Caco-2 (cell line): ENCODE measurements at regions not wholly inside any gene's neighbourhood (a gene's known extent, or its start where the extent isn't known, plus 50 kb on each side); places are given as distances from the start of the nearest gene placed in this dataset.

Source experiments
- BruUV-seq: library from RNA; stranded (reverse); fragments of 400-500 nt; replicated peaks from 2 replicates; lab custom pipeline; 2021; lab: Mats Ljungman, UMichigan
- CTCF ChIA-PET: fragments of 300-600 bp; sonication (Branson Sonifier 250); formaldehyde crosslinking; loops from one replicate; lab custom pipeline; 2022; ENCODE audit warnings: antibody characterized with exemption; lab: Charles Lee
- POLR2A ChIA-PET: fragments of 300-600 bp; sonication (Branson Sonifier 250); formaldehyde crosslinking; loops from one replicate; lab custom pipeline; 2022; ENCODE audit warnings: antibody characterized with exemption; lab: Charles Lee
- DNase-seq, 2 experiments: peaks; one replicate each; pipeline versions ENCODE4 v3.0.0 to v3.0.0-alpha.2; 2020 to 2022
- H3K27me3 ChIP-seq: replicated peaks from 2 replicates; pipeline ENCODE4 v1.6.0; 2011; ENCODE audit warnings: low read length; ENCODE audit not compliant: control insufficient read depth, insufficient read depth
- H3K36me3 ChIP-seq: 2 replicates; pipeline ENCODE4 v1.5.1; 2011; ENCODE audit warnings: low read length; ENCODE audit not compliant: control insufficient read depth, insufficient read depth
- H3K4me1 ChIP-seq: fragments of 250-450 bp; sonication (Bioruptor Pico); 2 replicates; pipeline ENCODE4 v1.5.1; 2020; ENCODE audit warnings: mild to moderate bottlenecking
- H3K4me3 ChIP-seq: 2 replicates; pipeline ENCODE4 v1.5.1; 2011; ENCODE audit warnings: low read depth, mild to moderate bottlenecking, control low read depth, low read length
- H3K9me3 ChIP-seq: fragments of 250-450 bp; sonication (Bioruptor Pico); 2 replicates; pipeline ENCODE4 v1.5.1; 2020; ENCODE audit warnings: mild to moderate bottlenecking, moderate library complexity
- H3K27ac Mint-ChIP-seq: one replicate; pipeline ENCODE4 v1.8.0; 2022; ENCODE audit warnings: mixed read lengths; ENCODE audit not compliant: unreplicated experiment
- H3K27me3 Mint-ChIP-seq: one replicate; pipeline ENCODE4 v1.8.0; 2022; ENCODE audit warnings: mixed read lengths; ENCODE audit not compliant: insufficient read depth, unreplicated experiment
- H3K36me3 Mint-ChIP-seq: one replicate; pipeline ENCODE4 v1.8.0; 2022; ENCODE audit warnings: mild to moderate bottlenecking, mixed read lengths; ENCODE audit not compliant: insufficient read depth, unreplicated experiment
- H3K4me1 Mint-ChIP-seq: one replicate; pipeline ENCODE4 v1.8.0; 2022; ENCODE audit warnings: low read depth, mixed read lengths; ENCODE audit not compliant: unreplicated experiment
- H3K4me3 Mint-ChIP-seq: one replicate; pipeline ENCODE4 v1.8.0; 2022; ENCODE audit warnings: mild to moderate bottlenecking, moderate library complexity, mixed read lengths; ENCODE audit not compliant: unreplicated experiment
- H3K9me3 Mint-ChIP-seq: one replicate; pipeline ENCODE4 v1.8.0; 2022; ENCODE audit warnings: mixed read lengths; ENCODE audit not compliant: unreplicated experiment
- intact Hi-C: fragments of 100-400 bp; cut with micrococcal nuclease; formaldehyde crosslinking; loops from one replicate; pipeline ENCODE4 v1.10.0; 2022; ENCODE audit not compliant: unreplicated experiment
- TF ChIP-seq, protein P1 (sequence below), 2 experiments: fragments of 200-600 bp in 1 of 2; IDR thresholded peaks; 1 replicate in 1 of 2; 2 replicates in 1 of 2; pipeline versions ENCODE4 v1.5.1 to v1.8.0; 2011 to 2022; ENCODE audit warnings: antibody characterized with exemption in 1 of 2, control low read depth in 1 of 2, inconsistent platforms in 1 of 2, low read depth in 1 of 2, low read length in 1 of 2, mild to moderate bottlenecking in 1 of 2, moderate library complexity in 1 of 2; ENCODE audit not compliant: insufficient read depth in 1 of 2, severe bottlenecking in 1 of 2, unreplicated experiment in 1 of 2

DNA sequence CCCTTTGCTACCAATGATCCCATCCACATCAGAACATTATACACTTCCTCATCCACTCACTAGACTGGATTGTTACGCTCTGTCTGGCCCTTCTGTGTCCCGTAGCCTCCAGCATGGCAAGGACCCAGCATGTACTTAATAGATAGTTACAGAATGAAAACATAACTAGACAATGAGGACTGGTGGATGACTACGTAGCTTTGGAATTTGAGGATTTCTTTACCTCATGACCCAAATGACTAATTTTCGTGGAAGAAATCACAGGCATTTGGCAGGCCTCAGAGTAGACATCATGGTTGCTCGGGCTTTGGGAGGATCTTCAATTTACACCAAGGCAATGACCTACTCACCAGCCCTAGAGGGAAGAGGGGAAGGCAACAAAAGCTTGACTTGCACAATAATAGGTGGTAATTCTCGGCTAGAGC is 299.8 kb downstream of the TLE1 start:
- no peak overlapping the region for H3K4me3 Mint-ChIP-seq
- H3K9me3 Mint-ChIP-seq = no peaks in the 10 kb centered on the region
- Histone ChIP-seq H3K27me3 (no peaks in the 10 kb centered on the region), H3K9me3 (no peaks in the 10 kb centered on the region), H3K4me1 (0 out of 2 replicates have a peak, but pooled peaks cover 5% of the 10 kb centered on the region), H3K4me3 (no peak overlapping the region), H3K36me3 (no peaks in the 10 kb centered on the region)
- no peaks in the 10 kb centered on the region for H3K27me3 Mint-ChIP-seq
- POLR2A ChIA-PET = no interaction called here
- no peak for DNase-seq
- H3K36me3 Mint-ChIP-seq = no peaks in the 10 kb centered on the region
- intact Hi-C loops = no loop called here
- TF ChIP-seq, protein P1, sequence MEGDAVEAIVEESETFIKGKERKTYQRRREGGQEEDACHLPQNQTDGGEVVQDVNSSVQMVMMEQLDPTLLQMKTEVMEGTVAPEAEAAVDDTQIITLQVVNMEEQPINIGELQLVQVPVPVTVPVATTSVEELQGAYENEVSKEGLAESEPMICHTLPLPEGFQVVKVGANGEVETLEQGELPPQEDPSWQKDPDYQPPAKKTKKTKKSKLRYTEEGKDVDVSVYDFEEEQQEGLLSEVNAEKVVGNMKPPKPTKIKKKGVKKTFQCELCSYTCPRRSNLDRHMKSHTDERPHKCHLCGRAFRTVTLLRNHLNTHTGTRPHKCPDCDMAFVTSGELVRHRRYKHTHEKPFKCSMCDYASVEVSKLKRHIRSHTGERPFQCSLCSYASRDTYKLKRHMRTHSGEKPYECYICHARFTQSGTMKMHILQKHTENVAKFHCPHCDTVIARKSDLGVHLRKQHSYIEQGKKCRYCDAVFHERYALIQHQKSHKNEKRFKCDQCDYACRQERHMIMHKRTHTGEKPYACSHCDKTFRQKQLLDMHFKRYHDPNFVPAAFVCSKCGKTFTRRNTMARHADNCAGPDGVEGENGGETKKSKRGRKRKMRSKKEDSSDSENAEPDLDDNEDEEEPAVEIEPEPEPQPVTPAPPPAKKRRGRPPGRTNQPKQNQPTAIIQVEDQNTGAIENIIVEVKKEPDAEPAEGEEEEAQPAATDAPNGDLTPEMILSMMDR (IDR thresholded peaks at IDR 0.05; ENCODE audit: insufficient read depth in 1 of 2, low read depth in 1 of 2, low read length in 1 of 2, severe bottlenecking in 1 of 2, unreplicated experiment in 1 of 2) = no peak
- peaks cover 19% of the 10 kb centered on the region for H3K4me1 Mint-ChIP-seq
- no TSS peak for BruUV-seq
- CTCF ChIA-PET = no interaction called here
- H3K27ac Mint-ChIP-seq = peak overlapping the region; percentile 48

DNA sequence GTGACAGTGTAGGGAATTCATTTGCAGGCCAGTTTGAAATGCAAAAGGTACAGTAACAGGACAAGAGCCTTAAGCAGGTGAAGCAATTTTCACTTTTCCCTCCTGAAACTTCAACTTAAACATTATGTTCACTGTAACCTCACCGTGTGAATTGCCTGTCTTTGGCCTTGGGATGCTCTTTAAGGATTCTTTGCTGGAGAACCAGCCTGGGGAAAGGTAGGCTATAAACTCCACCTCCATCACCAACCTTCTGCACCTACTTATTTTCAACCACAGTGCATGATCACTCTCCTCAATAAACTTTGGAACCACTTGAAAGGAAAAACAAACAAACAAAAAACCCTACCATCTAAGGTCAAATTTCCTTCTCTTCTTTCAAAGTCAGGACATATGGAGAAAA is 300.5 kb downstream of the TLE1 start:
- ChIA-PET POLR2A (no interaction called here), CTCF (no interaction called here)
- H3K27me3 ChIP-seq = no peaks in the 10 kb centered on the region
- no peaks in the 10 kb centered on the region for H3K36me3 Mint-ChIP-seq
- peaks cover 19% of the 10 kb centered on the region for H3K4me1 Mint-ChIP-seq
- H3K9me3 Mint-ChIP-seq = no peaks in the 10 kb centered on the region
- no peaks in the 10 kb centered on the region for H3K9me3 ChIP-seq
- intact Hi-C loops = no loop called here
- no peaks in the 10 kb centered on the region for H3K27me3 Mint-ChIP-seq
- BruUV-seq = no TSS peak
- H3K4me1 ChIP-seq = 0 out of 2 replicates have a peak, but pooled peaks cover 5% of the 10 kb centered on the region
- no peak overlapping the region for H3K4me3 ChIP-seq
- TF ChIP-seq, protein P1 (IDR thresholded peaks at IDR 0.05; ENCODE audit: insufficient read depth in 1 of 2, low read depth in 1 of 2, low read length in 1 of 2, severe bottlenecking in 1 of 2, unreplicated experiment in 1 of 2) = no peak
- no peak for DNase-seq
- no peak overlapping the region for H3K4me3 Mint-ChIP-seq
- H3K36me3 ChIP-seq = no peaks in the 10 kb centered on the region
- H3K27ac Mint-ChIP-seq = no peak overlapping the region

DNA sequence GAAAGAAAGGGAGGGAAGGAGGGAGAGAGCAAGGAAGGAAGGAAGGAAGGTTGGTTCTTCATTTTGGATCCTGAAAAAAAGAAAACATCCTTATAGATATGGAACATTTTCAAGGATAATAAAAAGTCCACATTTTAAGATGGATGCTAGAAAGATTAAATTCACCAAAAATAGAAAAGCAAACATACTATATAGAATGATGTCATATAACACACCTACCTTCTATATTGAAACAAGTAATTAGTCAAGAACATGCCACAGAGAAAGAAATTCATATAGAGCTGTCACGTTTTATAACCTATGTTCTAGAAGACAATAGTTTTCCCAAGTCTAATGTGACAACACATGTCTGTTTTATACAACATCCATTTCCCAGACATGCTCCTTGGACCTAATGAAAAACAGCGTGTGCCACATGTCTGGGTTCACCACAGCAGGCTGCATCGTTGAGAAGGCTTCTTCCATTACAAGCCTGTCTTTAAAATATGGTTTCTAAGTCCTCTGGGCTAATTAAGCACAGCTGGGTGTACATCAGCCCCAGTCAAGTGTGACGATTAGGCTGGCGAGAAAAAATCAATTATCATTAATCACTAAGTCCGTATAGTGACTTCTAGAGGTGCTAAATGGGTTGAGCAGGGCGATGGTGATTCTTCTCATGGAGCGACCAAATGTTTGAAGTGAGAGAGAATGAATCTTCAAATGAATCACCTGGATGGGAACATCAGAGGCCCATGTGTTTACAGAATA is 301.8 kb downstream of the TLE1 start:
- intact Hi-C loops = no loop called here
- H3K4me3 ChIP-seq = no peak overlapping the region
- no peaks in the 10 kb centered on the region for H3K27me3 ChIP-seq
- DNase-seq = no peak
- Mint-ChIP-seq H3K9me3 (no peaks in the 10 kb centered on the region), H3K4me1 (peaks cover 19% of the 10 kb centered on the region), H3K27me3 (no peaks in the 10 kb centered on the region), H3K27ac (no peak overlapping the region), H3K4me3 (no peak overlapping the region), H3K36me3 (no peaks in the 10 kb centered on the region)
- ChIA-PET CTCF (no interaction called here), POLR2A (no interaction called here)
- 0 out of 2 replicates have a peak, but pooled peaks cover 5% of the 10 kb centered on the region for H3K4me1 ChIP-seq
- TF ChIP-seq, protein P1 (IDR thresholded peaks at IDR 0.05; ENCODE audit: insufficient read depth in 1 of 2, low read depth in 1 of 2, low read length in 1 of 2, severe bottlenecking in 1 of 2, unreplicated experiment in 1 of 2) = no peak
- H3K36me3 ChIP-seq = no peaks in the 10 kb centered on the region
- no TSS peak for BruUV-seq
- no peaks in the 10 kb centered on the region for H3K9me3 ChIP-seq
